ENCODE measurements at regions not wholly inside any gene's neighbourhood (a gene's known extent, or its start where the extent isn't known, plus 50 kb on each side); places are given as distances from the start of the nearest gene placed in this dataset.

GRCh38 chr6:66964216-66964615 lies 1257.2 kb upstream of the EYS start (continued):
- TF ChIP-seq JUND (IDR thresholded peaks at IDR 0.05; ENCODE audit: borderline replicate concordance, low read depth, low read length) (no peak), JUND (tag; IDR thresholded peaks at IDR 0.05; ENCODE audit: borderline replicate concordance, low read depth, low read length) (no peak), MCM2 (IDR thresholded peaks at IDR 0.05; ENCODE audit: low read depth) (no peak), KLF13 (tag; IDR thresholded peaks at IDR 0.05; ENCODE audit: borderline replicate concordance, low read depth) (no peak)

GRCh38 chr6:66962082-66962481 lies 1255.1 kb upstream of the EYS start:
- no peaks in the 10 kb centered on the region for H3K36me3 ChIP-seq (ENCODE audit: control insufficient read depth, insufficient read depth, low read length)
- no TSS peak for BruUV-seq (replicated peaks)
- FAIRE-seq: no peak
- intact Hi-C loops (cut with micrococcal nuclease) (no loop called here), in situ Hi-C loops (cut with MboI) (no loop called here)
- H3K9me3 ChIP-seq (replicated peaks; ENCODE audit: control insufficient read depth, insufficient read depth, low read depth, low read length): no peaks in the 10 kb centered on the region
- ATAC-seq: no peak
- no peak for TF ChIP-seq ZNF785 (CRISPR knock-in tag; IDR thresholded peaks at IDR 0.05)
- no peak for TF ChIP-seq SETDB1 (IDR thresholded peaks at IDR 0.05; ENCODE audit: low read length)
- TF ChIP-seq VEZF1 (CRISPR knock-in tag; IDR thresholded peaks at IDR 0.05): no peak
- TF ChIP-seq RB1 (IDR thresholded peaks at IDR 0.05; ENCODE audit: low read depth): no peak
- TF ChIP-seq BCL6 (CRISPR knock-in tag; IDR thresholded peaks at IDR 0.05): no peak
- no peak for TF ChIP-seq IRF1 (CRISPR knock-in tag; IDR thresholded peaks at IDR 0.05; ENCODE audit: borderline replicate concordance)
- ChIA-PET POLR2A (no interaction called here), CTCF (ENCODE audit: low intra/inter-chr PET ratio) (no interaction called here)
- H3K4me3 ChIP-seq: no peak overlapping the region
- H3K79me2 ChIP-seq (ENCODE audit: control insufficient read depth, insufficient read depth, low read length): no peaks in the 10 kb centered on the region
- no peak overlapping the region for H3K9ac ChIP-seq (ENCODE audit: insufficient read depth in 1 of 2, low read depth in 2 of 2, low read length in 2 of 2)
- H3K9me1 ChIP-seq (ENCODE audit: control insufficient read depth, insufficient read depth, low read length): no peaks in the 10 kb centered on the region
- H4K20me1 ChIP-seq (replicated peaks; ENCODE audit: control insufficient read depth, insufficient read depth, low read length): no peaks in the 10 kb centered on the region
- H2AFZ ChIP-seq (ENCODE audit: low read depth, low read length): peak overlapping the region; percentile 46; the same call in 1 of the 2 replicates
- H3K27ac ChIP-seq (ENCODE audit: extremely low read depth, low read depth, low read length): no peak overlapping the region
- no peaks in the 10 kb centered on the region for H3K27me3 ChIP-seq (ENCODE audit: control insufficient read depth in 2 of 2, insufficient read depth in 2 of 2, low read length in 2 of 2)
- 7% methylated on average over 4 of the region's 4 CpGs for WGBS (ENCODE audit: insufficient coverage, low coverage, missing lambda C conversion rate)
- DNase-seq (ENCODE audit: extremely low read depth in 1 of 4, low spot score in 3 of 4): no peak
- H3K4me2 ChIP-seq (ENCODE audit: insufficient read depth, low read length): no peak overlapping the region
- no peaks in the 10 kb centered on the region for H3K4me1 ChIP-seq (replicated peaks in 1 of 2; ENCODE audit: control insufficient read depth in 2 of 2, insufficient read depth in 2 of 2, low read length in 2 of 2)

Measured in K562 (cell line).